ENCODE measurements at regions not wholly inside any gene's neighbourhood (a gene's known extent, or its start where the extent isn't known, plus 50 kb on each side); places are given as distances from the start of the nearest gene placed in this dataset.

- no peak overlapping the region for H3K9ac ChIP-seq (ENCODE audit: insufficient read depth in 1 of 2, low read depth in 2 of 2, low read length in 2 of 2)
- no peaks in the 10 kb centered on the region for H3K36me3 ChIP-seq (ENCODE audit: control insufficient read depth, insufficient read depth, low read length)
- no peak for ATAC-seq
- no peaks in the 10 kb centered on the region for H3K27me3 ChIP-seq (ENCODE audit: control insufficient read depth in 2 of 2, insufficient read depth in 2 of 2, low read length in 2 of 2)
- intact Hi-C loops (cut with micrococcal nuclease) (no loop called here), in situ Hi-C loops (cut with MboI) (no loop called here)
- no peaks in the 10 kb centered on the region for H3K9me3 ChIP-seq (replicated peaks; ENCODE audit: control insufficient read depth, insufficient read depth, low read depth, low read length)
- no peaks in the 10 kb centered on the region for H3K79me2 ChIP-seq (ENCODE audit: control insufficient read depth, insufficient read depth, low read length)
- no peak overlapping the region for H3K4me2 ChIP-seq (ENCODE audit: insufficient read depth, low read length)
- TF ChIP-seq ZBTB49 (CRISPR knock-in tag; IDR thresholded peaks at IDR 0.05; ENCODE audit: borderline replicate concordance): no peak
- no peak for TF ChIP-seq BRF1 (IDR thresholded peaks at IDR 0.05; ENCODE audit: borderline replicate concordance, extremely low read depth, insufficient read length)
- TF ChIP-seq FOXK1 (CRISPR knock-in tag; IDR thresholded peaks at IDR 0.05; ENCODE audit: borderline replicate concordance): no peak
- no peak for TF ChIP-seq POLR2H (tag; IDR thresholded peaks at IDR 0.05; ENCODE audit: low read depth)
- no peak for TF ChIP-seq SIRT6 (IDR thresholded peaks at IDR 0.05; ENCODE audit: low read depth, low read length)
- no peak for TF ChIP-seq ZNF41 (CRISPR knock-in tag; conservative IDR thresholded peaks at IDR 0.05)
- TF ChIP-seq CHD7 (IDR thresholded peaks at IDR 0.05; ENCODE audit: low read depth, low read length): no peak
- no peak for TF ChIP-seq BDP1 (IDR thresholded peaks at IDR 0.05; ENCODE audit: insufficient read depth, insufficient read length)
- no peak for TF ChIP-seq PKNOX1 (IDR thresholded peaks at IDR 0.05)
- no peak overlapping the region for H3K27ac ChIP-seq (ENCODE audit: extremely low read depth, low read depth, low read length)
- ChIA-PET CTCF (ENCODE audit: low intra/inter-chr PET ratio) (no interaction called here), POLR2A (no interaction called here)
- H3K4me1 ChIP-seq (replicated peaks in 1 of 2; ENCODE audit: control insufficient read depth in 2 of 2, insufficient read depth in 2 of 2, low read length in 2 of 2): no peaks in the 10 kb centered on the region
- H3K4me3 ChIP-seq: no peak overlapping the region
- no peaks in the 10 kb centered on the region for H4K20me1 ChIP-seq (replicated peaks; ENCODE audit: control insufficient read depth, insufficient read depth, low read length)
- BruUV-seq (replicated peaks): no TSS peak
- H2AFZ ChIP-seq (ENCODE audit: low read depth, low read length): no peak overlapping the region
- WGBS (ENCODE audit: insufficient coverage, low coverage, missing lambda C conversion rate): 0% methylated on average over 1 of the region's 1 CpG
- no peak for DNase-seq (ENCODE audit: extremely low read depth in 1 of 4, low spot score in 3 of 4)
- no peaks in the 10 kb centered on the region for H3K9me1 ChIP-seq (ENCODE audit: control insufficient read depth, insufficient read depth, low read length)
- no peak for FAIRE-seq
Observed at GRCh38 chr2:122417114-122417513, 661.7 kb downstream of the TSN start.
